Inferior parietal cortex (tissue), 1 donor: ENCODE measurements at regions not wholly inside any gene's neighbourhood (a gene's known extent, or its start where the extent isn't known, plus 50 kb on each side); places are given as distances from the start of the nearest gene placed in this dataset.
"Not testable (repeated sequence)": the region's sequence is repeated elsewhere in the genome, so short reads cannot be mapped to it uniquely, and the experiment has no call there.

Source experiments
- DNase-seq: peaks from one replicate; pipeline ENCODE4 v3.0.0-alpha.2; 2016; ENCODE audit errors: extremely low spot score

DNA sequence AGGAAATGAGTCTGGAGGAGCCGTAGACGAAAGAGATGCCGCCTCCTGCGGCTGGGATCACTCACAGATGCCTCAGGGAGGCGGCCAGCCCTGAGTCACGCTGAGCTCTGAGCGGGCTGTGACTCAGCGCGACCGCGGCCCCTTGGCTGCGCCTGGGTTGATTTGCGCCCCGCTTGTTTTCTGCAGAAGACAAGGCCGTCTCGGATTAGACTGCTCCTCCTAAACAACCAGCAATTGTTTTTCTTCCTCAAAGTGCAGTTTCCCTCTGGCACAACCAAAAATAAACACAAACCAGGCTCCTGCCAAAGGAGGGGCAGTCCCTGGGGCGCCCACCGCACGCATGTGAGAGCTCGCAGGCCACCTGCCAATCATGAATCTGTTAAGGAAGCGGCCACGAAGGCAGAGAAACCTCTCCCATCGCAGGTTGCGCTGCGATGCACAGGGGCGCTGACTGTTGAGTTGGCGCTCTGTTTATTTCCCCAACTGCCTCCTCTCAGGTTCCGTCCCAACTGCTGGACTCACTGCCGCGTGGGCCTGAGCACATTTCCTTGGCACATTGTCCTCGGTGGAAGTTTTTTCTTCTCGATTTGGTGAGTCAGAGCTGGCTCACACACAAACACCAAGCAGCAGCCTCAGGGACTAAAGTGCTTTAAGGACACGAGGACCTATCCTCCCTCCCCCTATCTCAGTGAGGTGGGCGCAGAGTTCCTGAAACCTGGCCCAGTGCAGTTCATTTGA is 85.2 kb upstream of the NDUFV2 start:
- DNase-seq: peak; percentile 63

DNA sequence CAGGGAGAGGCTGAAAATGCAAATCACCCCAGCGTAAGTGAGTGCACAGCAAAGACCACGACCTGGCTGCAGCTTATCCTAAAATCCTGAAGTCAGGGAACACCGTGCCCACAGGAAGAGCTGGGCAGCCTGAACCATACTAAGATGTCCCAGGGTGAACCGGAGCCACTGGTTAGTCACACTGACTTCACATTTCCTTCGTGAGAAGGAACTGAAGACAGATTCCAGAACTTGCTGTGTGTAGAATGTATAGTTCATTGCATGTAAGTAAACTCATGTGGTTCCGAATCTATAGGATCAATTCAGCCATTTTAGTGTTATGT is 84.6 kb upstream of the NDUFV2 start:
- peak; percentile 29 for DNase-seq

DNA sequence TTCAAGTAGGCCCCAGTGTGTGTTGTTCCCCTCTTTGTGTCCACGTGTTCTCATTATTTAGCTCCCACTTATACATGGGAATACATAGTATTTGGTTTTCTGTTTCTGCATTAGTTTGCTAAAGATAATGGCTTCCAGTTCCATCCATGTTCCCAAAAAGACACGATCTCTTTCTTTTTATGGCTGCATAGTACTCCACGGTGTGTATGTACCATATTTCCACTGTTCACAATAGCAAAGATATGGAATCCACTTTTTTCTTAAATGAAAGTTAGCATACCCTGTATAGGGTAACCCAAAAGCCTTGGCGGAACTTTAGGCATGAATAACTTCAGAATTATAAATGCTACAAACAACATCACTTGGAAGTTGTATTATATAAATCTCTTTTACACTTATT is 83.4 kb upstream of the NDUFV2 start:
- no peak for DNase-seq

- no peak for DNase-seq
These were observed 82.3 kb upstream of the NDUFV2 start for GRCh38 chr18:9020221-9020620.

GRCh38 chr18:9021458-9021857 is 81.0 kb upstream of the NDUFV2 start:
- DNase-seq: no peak

GRCh38 chr18:9022397-9023155 is 79.9 kb upstream of the NDUFV2 start:
- DNase-seq: no peak

DNA sequence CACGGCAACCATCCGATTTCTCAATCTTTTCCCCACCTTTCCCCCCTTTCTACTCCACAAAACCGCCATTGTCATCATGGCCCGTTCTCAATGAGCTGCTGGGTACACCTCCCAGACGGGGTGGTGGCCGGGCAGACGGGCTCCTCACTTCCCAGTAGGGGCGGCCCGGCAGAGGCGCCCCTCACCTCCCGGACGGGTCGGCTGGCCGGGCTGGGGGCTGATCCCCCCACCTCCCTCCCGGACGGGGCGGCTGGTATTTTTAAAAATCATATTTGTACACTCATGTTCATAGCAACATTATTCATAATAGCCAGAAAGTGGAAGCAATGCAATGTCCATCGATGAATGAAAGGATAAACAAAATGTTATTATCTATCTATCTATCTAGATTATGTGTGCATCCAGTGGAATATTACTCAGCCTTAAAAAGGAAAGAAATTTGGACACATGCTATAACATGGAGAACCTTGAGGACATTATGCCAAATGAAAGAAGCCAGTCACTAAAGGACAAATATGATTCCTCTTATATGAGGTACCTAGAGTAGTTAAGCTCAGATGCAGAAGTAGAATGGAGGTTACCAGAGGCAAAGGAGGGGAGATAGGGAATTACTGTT is 78.4 kb upstream of the NDUFV2 start:
- DNase-seq: not testable (repeated sequence)

- no peak for DNase-seq
These were observed 77.2 kb upstream of the NDUFV2 start for GRCh38 chr18:9025091-9025838.

DNA sequence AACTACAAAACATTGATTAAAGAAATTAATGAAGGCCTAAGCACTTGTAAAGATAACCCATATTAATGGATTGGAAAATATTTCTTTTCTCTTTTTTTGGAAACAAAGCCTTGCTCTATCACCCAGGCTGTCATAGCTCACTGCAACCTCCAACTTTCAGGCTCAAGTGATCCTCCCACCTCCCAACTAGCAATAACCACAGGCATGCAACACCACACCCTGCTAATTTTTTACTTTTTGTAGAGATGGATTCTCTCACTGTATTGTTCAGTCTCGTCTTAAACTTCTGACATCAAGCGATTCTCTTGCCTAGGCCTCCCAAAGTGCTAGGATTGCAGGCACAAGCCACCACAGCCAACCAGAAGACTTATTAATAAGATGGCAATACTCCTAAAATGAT is 73.4 kb upstream of the NDUFV2 start:
- no peak for DNase-seq

DNA sequence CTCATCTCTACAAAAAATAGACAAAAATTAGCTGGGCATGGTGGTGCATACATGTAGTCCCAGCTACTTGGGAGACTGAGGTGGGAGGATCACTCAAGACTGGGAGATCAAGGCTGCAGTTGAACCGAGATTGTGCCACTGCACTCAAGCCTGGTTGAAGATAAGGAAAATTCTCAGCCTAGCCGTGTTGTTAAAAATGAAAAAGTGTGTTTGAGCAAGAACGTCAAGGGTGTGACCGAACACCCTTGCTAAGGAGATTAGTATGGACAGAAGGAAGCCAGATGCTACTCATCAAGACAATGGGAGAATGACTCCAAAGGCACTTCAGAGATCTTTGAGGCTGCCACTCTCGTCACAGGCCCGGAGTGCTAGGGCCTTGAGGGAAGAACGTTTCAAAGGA is 70.0 kb upstream of the NDUFV2 start:
- no peak for DNase-seq

DNA sequence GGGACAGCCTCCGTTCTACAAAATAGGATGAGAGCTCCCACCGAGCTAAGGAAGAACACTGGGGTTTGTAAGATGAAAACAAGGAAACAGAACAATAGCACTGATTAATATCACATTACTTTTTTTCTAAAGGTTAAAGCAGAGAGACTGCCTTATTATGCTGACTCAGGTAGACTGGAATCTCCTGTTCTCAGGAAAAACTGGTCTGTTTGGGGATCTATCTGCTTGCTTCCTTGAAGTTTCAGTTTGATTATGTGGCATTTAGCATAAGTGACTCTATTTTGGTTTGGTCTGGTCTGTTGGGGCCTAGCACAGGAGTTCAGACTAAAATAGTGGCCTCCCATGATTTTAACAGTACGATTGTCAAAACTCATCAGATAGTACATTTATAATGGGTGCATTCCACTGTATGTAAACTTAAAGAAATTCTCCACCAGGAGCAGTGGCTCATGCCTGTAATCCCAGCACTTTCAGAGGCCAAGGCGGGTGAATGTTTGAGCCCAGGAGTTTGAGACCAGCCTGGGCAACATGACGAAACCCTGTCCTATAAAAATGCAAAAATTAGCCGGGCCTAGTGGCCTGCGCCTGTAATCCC is 64.1 kb upstream of the NDUFV2 start:
- DNase-seq: no peak

DNA sequence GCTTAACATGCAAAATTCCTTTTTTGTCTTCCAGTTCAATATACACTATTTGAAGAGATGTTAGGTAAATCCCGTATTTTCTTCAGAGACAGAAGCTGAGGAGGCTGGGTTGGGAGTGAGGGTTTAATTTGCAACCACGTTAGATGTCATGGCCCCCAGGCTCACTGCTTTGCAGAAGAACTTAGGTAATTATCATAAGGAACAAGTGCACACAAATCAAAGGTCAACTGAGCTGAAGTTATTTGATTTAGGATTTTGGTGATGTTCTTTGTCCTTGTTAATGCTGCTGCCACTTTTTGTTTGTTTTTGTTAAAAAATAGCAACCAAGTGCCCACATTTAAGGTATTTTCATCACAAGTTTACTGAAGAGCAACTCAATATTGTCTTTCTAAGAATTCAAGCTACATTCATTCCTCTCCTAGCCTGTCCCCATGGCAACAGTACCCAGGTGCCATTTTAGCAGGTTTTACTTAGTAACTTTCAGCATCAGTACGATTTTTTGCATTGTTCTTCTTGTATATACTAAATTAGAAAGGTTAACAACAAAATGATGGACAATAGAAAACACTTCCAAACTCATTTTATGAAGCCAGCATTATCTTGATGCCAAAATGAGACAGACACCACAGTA is 62.9 kb upstream of the NDUFV2 start:
- no peak for DNase-seq

DNA sequence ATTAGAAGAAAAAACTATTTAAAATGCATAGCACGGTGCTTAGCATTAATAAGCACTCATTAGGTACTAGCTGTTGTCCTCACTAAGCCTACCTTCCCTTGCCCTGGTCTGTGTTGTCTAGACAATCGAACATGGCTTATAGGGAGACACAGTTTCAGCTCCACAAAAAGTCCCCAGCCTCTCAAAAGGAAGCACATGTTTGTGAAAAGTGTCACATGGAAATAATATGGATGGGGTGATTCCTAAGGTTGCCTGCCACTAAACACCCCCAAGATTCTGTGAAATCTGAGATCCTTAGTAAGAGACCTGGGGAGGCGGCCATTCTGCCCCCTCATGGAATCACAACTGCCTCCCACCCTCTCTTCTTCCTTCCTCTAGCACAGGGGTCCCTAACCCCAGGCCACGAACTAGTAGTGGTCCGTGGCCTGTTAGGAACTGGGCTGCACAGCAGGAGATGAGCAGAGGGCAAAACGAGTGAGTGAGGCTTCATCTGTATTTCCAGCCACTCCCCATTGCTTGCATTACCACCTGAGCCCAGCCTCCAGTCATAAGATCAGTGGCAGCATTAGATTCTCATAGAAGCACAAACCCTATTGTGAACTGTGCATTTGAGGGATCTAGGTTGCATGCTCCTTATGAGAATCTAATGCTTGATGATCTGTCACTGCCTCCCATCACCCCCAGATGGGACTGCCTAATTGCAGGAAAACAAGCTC is 59.6 kb upstream of the NDUFV2 start:
- no peak for DNase-seq

DNA sequence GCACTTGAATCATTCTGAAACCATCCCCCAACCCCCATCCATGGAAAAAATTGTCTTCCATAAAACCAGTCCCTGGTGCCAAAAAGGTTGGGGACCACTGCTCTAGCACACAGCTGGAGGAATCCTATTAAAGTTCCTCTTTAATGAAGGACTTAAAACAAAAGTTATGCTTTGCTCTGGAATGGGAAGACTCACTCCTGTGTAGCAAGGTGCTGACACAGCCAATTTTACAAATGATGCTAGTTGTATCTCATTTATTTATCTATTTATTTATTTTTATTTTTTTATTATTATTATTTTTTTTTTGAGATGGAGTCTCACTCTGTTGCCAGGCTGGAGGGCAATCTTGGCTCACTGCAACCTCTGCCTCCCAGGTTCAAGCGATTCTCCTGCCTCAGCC is 58.9 kb upstream of the NDUFV2 start:
- no peak for DNase-seq

DNA sequence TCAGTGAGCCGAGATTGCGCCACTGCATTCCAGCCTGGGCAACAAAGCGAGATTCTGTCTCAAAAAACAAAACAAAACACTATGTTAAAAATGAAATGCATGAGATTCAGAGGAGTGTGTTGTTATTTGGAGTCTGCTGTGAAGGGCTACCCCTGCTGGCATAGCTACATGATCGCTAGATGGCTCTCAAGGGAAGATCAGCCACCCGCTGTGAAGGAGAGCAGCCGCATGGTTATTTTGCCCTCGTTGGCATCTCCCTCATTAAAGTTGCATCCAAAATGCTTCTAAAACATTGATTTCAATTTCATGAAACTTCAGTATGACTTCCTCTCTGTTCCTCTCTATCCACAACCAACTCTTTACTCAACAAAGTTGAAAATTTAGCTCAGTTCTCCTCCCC is 54.8 kb upstream of the NDUFV2 start:
- DNase-seq: no peak

- DNase-seq: no peak
These were observed 54.3 kb upstream of the NDUFV2 start for GRCh38 chr18:9048236-9048635.

GRCh38 chr18:9048808-9049494 is 53.5 kb upstream of the NDUFV2 start:
- DNase-seq: no peak

GRCh38 chr18:9049495-9049809 is 53.0 kb upstream of the NDUFV2 start:
- DNase-seq: no peak

GRCh38 chr18:9050628-9051284 is 51.7 kb upstream of the NDUFV2 start:
- not testable (repeated sequence) for DNase-seq
